ENCODE measurements at regions not wholly inside any gene's neighbourhood (a gene's known extent, or its start where the extent isn't known, plus 50 kb on each side); places are given as distances from the start of the nearest gene placed in this dataset.

GRCh38 chr3:157700405-157700804, 197.2 kb upstream of the VEPH1 start:
- no peak for DNase-seq

DNA sequence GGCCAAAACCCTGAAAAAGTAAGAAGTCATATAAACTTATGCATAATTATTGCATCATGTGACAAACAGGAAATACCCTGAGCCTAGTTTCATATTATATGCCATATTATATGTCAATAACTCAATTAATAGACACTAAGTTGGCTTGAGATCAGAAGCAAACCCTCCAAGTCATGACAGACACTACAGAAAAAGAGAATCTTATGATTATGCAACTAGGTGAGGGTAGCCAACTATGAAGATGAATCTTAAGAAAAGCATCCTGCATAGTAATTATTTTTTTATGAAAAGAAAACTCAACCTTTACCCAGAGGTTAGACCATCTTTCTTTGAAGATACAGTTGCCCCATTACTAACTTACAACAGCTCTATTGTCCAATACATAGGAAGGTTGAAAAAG, 192.4 kb upstream of the VEPH1 start:
- no peak for DNase-seq

GRCh38 chr3:157695103-157695502, 191.9 kb upstream of the VEPH1 start:
- DNase-seq: no peak

- no peak for DNase-seq
These were observed 190.5 kb upstream of the VEPH1 start for GRCh38 chr3:157693762-157694161.

GRCh38 chr3:157692468-157692867, 189.3 kb upstream of the VEPH1 start:
- DNase-seq: no peak

- DNase-seq: no peak
These were observed 180.5 kb upstream of the VEPH1 start for GRCh38 chr3:157683668-157684067.

DNA sequence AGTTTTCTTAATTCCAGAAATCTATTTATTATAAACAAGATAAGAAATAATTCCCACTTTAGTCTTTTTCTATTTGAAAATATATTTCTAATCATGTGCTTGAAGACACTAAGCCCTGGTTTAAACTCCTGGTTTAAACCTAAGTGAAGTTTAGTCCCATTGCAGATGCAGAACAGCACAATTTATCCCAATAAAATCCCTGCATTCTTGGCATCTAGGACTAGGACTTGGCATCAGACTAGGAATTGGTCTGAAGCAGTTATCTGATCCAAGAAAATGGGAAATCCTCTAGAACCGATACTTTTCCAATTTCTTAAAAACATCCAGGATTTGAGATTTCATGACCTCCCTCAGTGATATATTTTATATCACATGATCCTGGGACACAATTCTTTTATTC, 168.8 kb upstream of the VEPH1 start:
- DNase-seq: no peak

- DNase-seq: no peak
These were observed 168.4 kb upstream of the VEPH1 start for GRCh38 chr3:157671656-157672055.

DNA sequence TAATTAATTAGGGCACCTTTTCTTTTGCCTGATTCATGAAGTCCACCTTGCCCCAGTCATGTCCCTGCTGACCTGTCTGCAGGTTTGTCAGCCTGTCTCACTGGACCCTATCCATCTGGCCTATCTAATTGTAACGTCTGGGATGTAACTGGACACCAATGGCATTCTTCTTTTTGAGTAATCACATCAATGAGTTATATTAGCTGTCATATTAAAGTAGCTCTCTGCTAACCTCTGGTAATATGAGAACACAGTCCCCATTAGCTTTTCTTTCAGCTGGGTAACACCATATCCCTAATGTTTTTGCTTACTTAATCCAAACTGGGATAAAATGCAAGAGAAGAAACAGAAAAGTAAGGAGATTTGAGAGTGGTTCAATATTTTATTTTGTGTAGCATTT, 166.2 kb upstream of the VEPH1 start:
- DNase-seq: no peak

DNA sequence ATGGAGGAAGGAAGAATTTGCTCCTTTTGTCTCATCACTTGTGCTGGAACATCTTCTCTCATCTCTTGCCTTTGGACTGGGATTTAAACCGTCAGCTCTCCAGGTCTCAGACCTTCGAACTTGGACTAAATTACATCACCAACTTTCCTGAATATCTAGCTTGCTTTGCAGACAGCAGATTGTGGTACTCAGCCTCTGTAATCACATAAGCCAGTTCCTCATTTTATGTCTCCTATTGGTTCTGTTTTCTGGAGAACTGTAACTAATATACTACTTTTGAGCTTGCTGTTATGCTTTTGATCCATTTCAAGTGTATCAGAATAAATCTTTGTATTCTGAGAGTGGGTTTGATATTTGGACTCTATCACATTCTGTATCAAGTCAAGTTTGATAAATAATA, 164.3 kb upstream of the VEPH1 start:
- DNase-seq: no peak

DNA sequence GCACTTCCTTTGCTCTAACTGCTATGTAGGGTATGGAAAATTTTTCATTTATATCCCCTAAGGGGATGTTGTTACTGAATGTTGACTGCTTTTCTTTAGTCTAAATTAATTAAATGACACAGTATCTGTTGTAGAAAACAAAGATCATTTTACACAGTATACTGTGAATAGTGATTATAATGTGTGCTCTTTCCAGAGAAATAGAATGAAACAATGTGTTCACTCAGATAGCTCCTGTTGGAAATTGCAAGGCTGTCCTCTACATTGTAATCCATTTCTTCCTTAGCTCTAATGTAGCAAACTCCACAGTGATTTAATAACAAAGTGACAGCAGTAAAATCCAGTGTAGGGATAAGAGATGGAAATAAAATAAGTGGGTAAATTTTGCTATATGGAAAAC, 159.0 kb upstream of the VEPH1 start:
- DNase-seq: no peak

DNA sequence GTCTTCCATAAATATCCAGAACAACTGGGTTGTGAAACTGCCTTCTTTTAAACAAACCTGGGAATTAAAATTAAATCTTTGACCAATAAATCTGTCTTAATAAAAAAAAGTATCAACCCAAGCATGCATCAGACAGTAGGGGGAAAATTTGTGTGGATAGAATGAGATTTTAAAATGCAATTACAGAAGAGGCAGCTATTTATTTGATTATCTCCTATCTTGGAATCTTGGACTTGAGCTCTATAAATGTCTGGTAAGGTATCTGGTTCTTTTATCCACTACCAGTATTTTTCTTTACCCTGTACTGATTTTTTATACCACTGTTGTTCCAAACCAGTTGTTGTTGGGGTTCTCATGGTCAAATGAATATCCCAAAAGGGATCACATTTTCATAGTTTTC, 157.6 kb upstream of the VEPH1 start:
- no peak for DNase-seq

DNA sequence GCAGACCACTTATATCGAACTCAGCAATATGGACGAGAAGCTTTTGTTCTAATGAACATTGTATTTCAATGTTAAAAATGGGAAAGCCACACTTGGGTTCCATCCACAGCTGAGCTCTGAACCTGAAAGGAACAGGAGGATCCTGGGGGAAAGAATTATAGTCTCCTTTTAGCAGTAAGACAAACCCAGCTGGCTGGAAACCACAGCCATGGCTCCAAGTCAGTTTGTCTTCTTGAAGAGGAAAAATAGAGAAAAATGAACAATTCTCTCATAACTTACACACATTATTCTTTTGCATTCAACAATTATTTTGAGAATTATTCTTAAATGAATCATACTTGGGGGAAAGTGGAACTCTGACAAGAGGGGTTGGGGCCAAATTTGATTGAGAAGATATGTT, 149.2 kb upstream of the VEPH1 start:
- DNase-seq: no peak

DNA sequence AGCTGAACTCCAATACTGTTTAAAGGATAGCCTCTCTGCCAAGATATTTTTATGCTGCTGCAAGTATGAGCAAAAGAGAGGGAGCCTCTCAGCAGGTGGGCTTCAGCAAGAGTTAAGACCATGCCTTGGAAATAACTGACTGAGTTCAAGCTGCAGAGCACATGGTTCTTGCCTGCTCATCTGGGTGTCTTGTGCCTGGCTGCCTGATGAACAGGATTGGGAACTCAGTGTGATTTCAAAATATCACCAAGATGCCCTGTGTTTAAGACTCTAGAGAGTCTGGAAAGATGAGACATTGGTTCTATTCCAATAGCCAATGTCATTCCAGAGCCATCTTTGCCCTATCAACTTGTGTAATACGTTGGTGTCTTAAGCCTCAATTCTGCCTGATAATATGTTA, 147.5 kb upstream of the VEPH1 start:
- no peak for DNase-seq

DNA sequence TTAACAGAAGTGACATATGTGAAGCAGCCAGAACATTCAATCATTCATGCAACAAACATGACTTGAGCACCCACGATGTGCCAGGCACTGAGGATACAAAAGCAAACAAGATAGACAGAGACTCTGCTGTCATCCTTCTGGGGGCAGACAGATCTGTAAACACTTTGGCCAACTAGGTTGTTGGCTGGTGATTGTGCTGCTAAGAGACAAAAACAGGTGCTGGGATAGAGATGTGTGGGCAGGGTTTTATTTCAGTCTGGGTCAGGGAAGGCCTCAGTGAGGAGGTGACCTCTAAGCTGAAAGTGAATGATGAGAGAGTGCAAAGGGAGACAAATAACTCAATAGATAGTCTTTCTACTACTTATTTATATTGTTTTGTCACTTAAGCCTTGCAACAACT, 147.0 kb upstream of the VEPH1 start:
- no peak for DNase-seq

- no peak for DNase-seq
These were observed 146.3 kb upstream of the VEPH1 start for GRCh38 chr3:157649511-157649910.

GRCh38 chr3:157647820-157648219, 144.6 kb upstream of the VEPH1 start:
- DNase-seq: no peak

GRCh38 chr3:157639756-157640426, 136.7 kb upstream of the VEPH1 start:
- no peak for DNase-seq

GRCh38 chr3:157637866-157638265, 134.7 kb upstream of the VEPH1 start:
- DNase-seq: no peak

DNA sequence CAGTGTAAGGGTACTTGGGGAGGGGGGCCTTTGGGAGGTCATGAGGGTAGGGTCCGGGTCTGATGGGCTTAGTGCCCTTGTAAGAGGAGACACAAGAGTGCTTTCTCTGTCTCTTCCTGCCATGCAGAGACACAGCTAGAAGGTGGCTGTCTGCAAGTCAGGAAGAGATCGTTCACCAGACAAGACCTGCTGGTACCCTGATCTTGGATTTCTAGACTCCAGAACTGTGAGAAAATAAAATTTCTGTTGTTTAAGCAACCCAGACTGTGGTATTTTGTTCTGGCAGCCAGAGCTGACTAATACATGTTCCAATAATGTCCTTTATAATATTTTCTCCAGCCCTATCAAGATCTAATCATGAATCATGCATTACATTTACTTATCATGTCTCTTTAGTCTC, 130.0 kb upstream of the VEPH1 start:
- no peak for DNase-seq

GRCh38 chr3:157632075-157632474, 128.9 kb upstream of the VEPH1 start:
- DNase-seq: no peak

- peak; percentile 0 for DNase-seq
These were observed 128.3 kb upstream of the VEPH1 start for GRCh38 chr3:157631478-157631877.

- DNase-seq: no peak
These were observed 123.6 kb upstream of the VEPH1 start for GRCh38 chr3:157626817-157627216.

GRCh38 chr3:157624801-157625200, 121.6 kb upstream of the VEPH1 start:
- no peak for DNase-seq

DNA sequence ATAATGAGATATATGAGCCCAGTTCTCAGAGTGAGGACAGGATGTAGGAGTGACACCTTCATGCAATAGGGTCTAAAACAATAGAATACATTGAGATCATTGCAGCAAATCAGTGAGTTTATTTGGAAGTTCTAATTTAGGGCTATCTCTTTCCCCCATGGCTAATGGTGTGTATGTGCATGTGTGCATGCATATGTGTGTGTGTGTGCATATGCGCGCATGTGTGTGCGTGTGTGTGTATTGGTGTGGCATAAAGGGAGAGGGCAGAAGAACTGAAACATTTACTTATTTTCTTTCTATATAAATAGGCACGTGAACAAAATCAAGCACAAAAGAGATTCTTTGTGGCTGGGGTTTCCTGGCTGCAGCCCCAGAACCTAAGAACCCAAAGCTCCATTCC, 115.7 kb upstream of the VEPH1 start:
- no peak for DNase-seq

All from amniotic stem cell (primary cell).